Glomerular endothelial cell (primary cell): ENCODE measurements at regions not wholly inside any gene's neighbourhood (a gene's known extent, or its start where the extent isn't known, plus 50 kb on each side); places are given as distances from the start of the nearest gene placed in this dataset.

ENCODE experiments used
- DNase-seq: peaks from one replicate; pipeline ENCODE4 v3.0.0-alpha.2; 2011; ENCODE audit warnings: low read depth, low spot score; ENCODE audit errors: extremely low read depth

DNA sequence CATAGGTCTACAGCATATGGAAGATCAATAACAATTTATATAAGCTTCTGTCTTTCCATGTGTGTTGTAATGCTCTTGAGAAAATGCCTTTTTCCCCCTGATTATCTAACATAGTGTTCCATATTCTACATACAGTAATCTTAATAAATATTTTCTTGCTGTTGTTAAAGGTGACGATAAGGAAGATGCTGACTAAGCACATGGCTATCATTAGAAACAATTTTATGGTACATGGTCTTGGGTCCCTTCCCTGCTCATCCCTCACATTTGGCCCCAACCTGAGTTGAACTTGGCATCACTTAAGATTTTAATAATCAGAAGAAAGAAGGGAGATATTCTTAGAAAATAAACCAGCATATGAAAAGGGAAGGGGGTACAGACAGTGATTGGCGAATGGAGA lies 382.1 kb upstream of the CDH20 start:
- no peak for DNase-seq

- DNase-seq, result no peak
Measured at GRCh38 chr18:60962625-60963024, 370.6 kb upstream of the CDH20 start.

DNA sequence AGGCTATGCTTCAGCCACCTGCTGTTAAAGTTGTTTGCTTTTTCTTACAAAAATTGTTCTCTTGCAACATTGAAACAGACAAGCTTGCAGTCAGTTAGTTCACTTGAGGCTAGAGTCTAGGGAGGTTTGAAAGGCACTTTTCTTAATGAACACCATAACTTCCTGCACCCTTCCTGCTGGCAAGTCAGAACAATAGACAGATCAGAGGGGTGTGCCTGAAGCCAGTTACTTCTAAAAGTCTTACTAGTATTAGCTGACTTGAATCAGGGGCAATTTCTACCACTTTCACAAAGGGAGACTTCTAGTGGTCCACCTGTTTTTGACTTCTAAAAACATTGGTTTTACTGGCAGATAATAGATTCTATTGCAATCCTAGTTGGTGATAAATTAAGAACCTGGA lies 367.4 kb upstream of the CDH20 start:
- DNase-seq, result no peak

GRCh38 chr18:60966876-60967275 lies 366.4 kb upstream of the CDH20 start:
- no peak for DNase-seq

DNA sequence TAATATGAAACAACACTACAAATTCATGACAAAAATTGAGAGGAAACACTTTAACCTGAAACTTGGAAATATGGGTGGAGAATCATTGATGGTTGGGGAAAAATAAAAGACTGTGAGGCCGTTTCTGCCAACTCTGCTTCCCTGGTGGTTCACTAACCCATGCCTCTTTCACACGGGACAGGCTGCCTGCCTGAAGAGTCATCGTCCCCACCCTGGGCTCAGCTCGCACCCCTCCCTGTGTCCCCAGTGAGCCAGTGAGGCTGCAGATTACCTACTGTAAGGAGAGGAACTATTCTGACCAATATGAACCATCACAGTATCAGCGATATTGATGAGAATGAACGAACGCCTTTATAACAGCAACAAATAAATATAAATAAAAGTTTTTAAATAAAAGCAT lies 357.8 kb upstream of the CDH20 start:
- no peak for DNase-seq

- no peak for DNase-seq
Measured at GRCh38 chr18:60976976-60977375, 356.3 kb upstream of the CDH20 start.

- DNase-seq, result peak; percentile 89
Measured at GRCh38 chr18:60978338-60978737, 354.9 kb upstream of the CDH20 start.

DNA sequence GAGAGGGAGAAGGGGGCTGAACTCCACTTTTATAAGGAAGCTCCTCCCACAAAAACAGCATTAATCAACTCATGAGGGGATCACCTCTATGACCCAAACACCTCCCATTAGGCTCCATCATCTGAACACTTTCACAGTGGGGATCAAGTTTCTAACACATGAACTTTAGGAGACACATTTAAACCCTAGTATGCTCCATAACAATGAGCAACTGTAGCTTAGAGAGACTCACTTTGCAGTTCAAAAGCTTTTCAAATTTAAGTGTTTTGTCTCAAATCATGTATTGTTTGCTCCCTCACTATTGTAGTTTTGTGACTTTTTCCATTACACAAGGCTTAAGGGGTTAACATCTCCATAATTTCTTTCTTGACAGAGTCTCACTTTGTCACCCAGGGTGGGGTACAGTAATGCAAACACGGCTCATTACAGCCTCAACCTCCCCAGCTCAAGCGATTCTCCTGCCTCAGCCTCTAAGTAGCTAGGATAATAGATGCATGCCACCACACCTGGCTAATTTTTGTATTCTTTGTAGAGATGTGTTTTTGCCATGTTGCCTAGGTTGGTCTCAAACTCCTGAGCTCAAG lies 352.7 kb upstream of the CDH20 start:
- no peak for DNase-seq

DNA sequence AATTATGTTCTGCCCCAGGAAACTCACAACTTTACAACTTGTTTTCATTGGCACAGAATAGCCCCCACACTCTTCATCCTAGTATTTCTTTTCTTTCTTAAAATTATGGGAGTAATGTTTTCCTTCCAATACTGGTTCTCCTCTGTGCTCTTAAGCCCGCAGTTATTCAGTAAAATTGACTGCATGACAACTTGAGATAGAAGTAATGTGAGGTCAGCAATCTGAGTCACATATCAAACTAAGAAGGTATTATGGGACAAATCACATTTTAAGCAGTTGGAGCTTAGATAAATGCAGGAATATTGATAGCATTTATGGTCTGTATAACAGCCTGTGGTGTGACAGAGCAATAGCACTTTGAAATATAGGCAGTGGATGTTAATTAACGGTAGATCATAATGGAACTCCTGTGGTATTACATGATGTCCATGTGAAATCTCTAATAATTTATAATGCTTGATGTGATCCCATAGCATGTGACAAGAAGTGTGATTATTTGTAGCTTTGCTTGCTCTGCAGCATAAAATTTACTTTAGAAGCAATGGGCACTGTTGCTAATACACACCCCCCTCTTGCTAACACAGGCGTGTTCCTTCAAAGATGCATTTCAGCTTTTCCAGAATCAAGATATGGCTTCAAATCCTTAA lies 351.4 kb upstream of the CDH20 start:
- DNase-seq, result no peak

DNA sequence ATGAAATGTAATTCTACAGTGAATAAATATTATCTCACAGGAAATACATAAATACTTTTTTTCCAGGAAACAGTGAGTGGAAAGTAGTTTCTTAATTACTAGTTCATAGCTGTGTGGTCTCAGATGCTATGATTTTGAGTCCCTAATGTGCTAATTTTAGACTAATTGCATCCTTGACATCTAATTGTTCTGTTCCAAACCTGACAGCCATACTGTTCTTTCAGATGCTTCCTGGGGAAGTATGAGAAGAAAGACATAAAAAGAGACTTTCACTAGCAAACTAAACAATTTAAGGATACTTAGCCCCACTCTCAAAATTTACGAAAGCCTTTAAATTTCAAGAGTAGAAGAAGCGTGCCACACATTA lies 350.9 kb upstream of the CDH20 start:
- DNase-seq, result no peak

DNA sequence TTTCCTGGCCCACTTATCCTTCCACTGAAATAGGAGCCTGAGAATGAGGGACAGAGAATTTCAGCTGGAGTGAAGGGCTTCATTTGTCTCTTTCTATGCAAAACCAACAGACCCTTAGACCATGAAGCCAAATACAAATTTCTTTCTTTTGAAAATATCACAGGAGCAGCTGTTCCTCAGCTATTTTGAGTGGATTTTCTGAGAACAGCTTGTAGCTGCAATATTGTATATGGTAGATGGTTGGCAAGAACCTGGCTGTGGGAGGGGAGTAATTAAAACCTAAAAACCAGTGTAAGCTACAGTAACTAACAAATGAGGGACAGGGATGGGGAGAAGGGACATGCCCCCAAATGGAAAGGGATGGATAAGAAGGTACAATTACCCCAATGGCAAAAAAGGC lies 350.3 kb upstream of the CDH20 start:
- DNase-seq, result no peak

DNA sequence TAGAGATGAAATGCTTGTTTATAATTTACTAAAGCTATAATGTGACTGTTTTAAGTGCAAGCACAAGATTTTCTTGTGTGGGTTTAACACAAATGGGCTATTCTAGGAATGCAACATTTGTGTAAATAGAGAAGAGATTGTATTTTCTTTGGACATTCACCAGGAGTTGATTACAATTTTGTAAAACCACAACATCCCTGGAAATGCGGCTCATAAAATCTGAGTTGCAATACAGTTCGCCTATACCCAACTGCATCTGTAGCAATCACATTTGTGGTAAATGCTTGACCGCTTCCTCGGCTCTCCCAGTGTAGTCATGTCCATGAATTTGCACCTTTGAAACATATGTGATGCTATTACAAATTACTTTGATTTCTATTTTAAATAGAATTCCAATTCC lies 348.7 kb upstream of the CDH20 start:
- no peak for DNase-seq

DNA sequence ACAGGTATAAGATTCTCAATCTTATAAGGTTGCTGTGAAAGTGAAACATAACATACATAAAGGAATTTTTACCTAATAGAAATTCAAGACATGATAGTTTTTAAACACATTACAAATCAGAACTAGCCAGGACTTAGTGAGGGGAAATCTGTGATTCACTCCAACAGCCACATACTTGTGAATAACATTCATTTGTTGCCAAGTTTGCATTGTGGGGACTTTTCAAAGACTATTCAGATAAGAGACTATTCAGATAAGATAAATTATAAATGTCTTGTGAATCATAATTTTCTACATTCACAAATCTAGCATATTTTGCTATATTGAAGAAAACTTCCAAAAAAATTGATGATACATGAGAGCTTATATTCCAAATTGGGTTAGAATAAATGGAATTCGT lies 345.3 kb upstream of the CDH20 start:
- no peak for DNase-seq

GRCh38 chr18:60996326-60996725 lies 336.9 kb upstream of the CDH20 start:
- DNase-seq, result no peak

DNA sequence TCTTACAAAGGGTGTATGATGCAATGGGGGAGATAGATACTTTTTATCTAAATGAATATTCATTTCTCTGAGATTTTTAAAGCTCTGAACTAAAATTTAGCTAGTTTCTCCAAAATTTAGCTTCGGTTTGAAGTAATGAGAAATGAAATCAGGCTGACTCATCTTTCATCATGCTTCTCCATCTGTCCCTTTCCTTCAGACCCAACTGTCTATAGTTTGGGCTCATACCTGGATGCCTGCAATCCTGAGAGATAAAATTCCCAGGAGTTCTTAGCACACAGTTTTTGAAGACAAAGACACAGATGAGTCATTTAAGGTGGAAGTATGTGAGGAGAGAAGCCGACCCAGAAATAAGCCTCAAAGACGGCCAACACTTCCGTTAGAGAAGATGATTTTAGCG lies 336.4 kb upstream of the CDH20 start:
- DNase-seq, result no peak

DNA sequence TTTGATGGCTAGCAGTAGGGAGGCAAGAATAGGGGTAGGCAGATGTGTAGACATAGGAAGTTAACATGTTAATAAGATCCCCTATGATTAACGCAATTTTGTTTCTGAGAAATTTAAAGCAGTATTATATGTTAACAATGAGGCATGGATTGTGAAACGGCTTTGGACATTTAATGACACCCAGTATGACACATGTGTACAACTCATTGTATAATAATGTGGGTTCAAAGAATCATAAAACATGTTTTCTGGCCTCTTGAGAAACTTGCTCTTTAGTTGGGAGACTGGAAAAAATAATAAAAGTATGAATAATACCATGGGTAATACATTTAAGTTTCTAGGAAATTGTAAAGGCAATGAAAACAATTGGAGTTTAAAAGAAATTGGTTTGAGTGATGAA lies 332.1 kb upstream of the CDH20 start:
- DNase-seq, result no peak

DNA sequence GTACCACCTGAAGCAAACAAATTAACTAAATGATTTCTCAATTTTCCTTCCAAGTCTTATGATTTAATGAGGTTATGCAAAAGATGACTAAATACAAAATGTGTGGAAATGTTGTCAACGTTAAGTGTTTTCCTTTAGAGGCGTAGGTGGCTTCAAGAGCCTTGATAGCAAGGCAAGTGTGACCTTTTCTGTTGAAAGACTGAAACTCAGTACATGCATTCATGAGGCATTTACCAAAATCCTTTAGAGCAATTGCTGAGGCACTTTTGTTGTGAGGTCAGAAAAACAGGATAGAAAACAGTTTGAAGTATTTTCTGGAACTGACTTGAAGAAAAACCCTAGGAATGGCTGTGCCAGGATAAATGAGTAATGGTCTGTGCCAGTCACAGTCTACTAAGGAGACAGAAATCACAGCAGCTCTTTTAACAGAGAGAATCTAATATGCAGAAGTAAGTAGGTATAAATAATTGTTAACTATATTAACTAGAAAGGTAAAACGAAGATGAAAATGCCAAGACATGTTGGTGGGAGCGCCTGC lies 326.5 kb upstream of the CDH20 start:
- DNase-seq, result no peak

- DNase-seq, result no peak
Measured at GRCh38 chr18:61019338-61020301, 313.6 kb upstream of the CDH20 start.

DNA sequence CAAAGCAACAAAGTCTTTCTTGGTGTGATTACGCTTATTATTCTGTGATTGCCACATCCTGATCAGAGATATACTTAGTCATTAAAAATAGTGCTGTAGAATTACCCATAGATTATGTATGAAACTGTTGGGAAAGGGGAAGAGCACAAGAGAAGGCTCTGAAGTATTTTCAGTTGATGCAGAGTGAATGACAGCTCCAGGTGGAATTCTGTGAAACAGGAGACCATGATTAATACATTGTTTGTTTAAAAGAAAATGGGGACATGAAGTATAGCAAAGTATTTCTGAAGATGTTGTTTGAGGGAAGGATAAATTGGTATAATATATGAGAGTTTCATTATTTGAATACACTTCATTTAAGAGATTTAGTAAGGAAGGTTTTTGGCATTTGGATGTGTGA lies 307.6 kb upstream of the CDH20 start:
- no peak for DNase-seq

DNA sequence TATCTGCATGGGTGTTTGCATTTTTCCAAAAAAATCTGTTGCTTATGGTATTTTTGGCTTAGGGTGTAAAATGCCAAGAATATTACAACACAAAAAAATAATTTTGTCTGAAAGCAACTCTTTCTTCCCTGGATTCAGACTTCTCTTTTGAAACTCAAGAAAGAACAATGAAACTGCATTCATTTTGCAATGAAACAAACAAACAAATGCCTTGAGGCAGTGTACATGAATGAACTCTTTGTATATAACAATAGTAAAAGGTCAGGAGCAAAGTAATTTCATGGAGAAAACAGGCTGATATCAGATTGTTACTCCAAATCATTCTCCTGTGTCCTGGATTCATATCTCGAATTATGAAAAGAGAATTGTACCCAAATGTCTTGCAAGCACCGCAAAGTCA lies 301.6 kb upstream of the CDH20 start:
- DNase-seq, result no peak

- no peak for DNase-seq
Measured at GRCh38 chr18:61034580-61034979, 298.6 kb upstream of the CDH20 start.

DNA sequence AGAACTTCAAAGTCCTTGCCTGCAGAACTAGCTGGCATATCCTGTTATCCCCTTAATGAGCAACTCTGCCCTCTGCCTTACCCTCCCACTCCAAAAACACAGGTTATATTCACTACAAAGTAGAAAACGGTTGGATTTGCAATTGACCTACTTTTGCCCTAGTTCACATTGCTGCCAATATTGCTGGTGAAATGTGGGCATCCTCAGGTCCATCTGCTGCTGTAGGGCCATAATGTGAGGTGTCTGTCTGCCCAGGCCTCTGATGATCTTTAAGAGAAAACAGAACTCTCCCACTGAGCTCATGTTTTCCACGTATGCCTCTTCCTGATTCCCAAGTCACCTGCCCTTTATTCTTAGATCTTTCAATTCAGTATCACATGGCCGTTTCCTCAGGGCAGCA lies 294.0 kb upstream of the CDH20 start:
- DNase-seq, result no peak
